ENCODE measurements at regions not wholly inside any gene's neighbourhood (a gene's known extent, or its start where the extent isn't known, plus 50 kb on each side); places are given as distances from the start of the nearest gene placed in this dataset.

GRCh38 chr9:117523531-117524153, 108.8 kb upstream of the ASTN2 start:
- no peaks in the 10 kb centered on the region for H3K27me3 Mint-ChIP-seq (ENCODE audit: insufficient read depth, low read depth, poor library complexity)
- no peak overlapping the region for H3K4me3 ChIP-seq
- H3K4me3 Mint-ChIP-seq, result no peak overlapping the region
- H3K27ac ChIP-seq (ENCODE audit: low read depth), result no peak overlapping the region
- peaks cover 5% of the 10 kb centered on the region for H3K9me3 Mint-ChIP-seq
- TF ChIP-seq JUNB (IDR thresholded peaks at IDR 0.05; ENCODE audit: unreplicated experiment) (no peak), ETS1 (IDR thresholded peaks at IDR 0.05) (no peak), ZNF331 (CRISPR knock-in tag; IDR thresholded peaks at IDR 0.05; ENCODE audit: low read depth) (no peak), ZNF462 (CRISPR knock-in tag; IDR thresholded peaks at IDR 0.05) (no peak), REST (IDR thresholded peaks at IDR 0.05; ENCODE audit: unreplicated experiment) (no peak), EZH2phosphoT487 (IDR thresholded peaks at IDR 0.05; ENCODE audit: unreplicated experiment) (no peak), ZNF114 (CRISPR knock-in tag; IDR thresholded peaks at IDR 0.05) (no peak), CTCF (conservative IDR thresholded peaks at IDR 0.05; ENCODE audit: low read depth in 2 of 2) (no peak), POLR2AphosphoS5 (IDR thresholded peaks at IDR 0.05; ENCODE audit: low read depth) (no peak), STAT1 (IDR thresholded peaks at IDR 0.05; ENCODE audit: unreplicated experiment) (no peak), CREB1 (CRISPR knock-in tag; IDR thresholded peaks at IDR 0.05; ENCODE audit: low read depth) (no peak)
- H3K36me3 Mint-ChIP-seq (ENCODE audit: low read depth), result 0 out of 3 replicates have a peak, but pooled peaks cover 2% of the 10 kb centered on the region
- no peaks in the 10 kb centered on the region for H3K4me1 Mint-ChIP-seq
- H3K4me1 ChIP-seq (ENCODE audit: insufficient read depth), result no peaks in the 10 kb centered on the region
- no peak for DNase-seq (ENCODE audit: low spot score)
- H3K4me2 ChIP-seq, result no peak overlapping the region
- no peaks in the 10 kb centered on the region for H3K27me3 ChIP-seq (ENCODE audit: insufficient read depth)
- no peaks in the 10 kb centered on the region for H3F3A ChIP-seq (replicated peaks; ENCODE audit: low read depth)
- no peak for ATAC-seq
- H3K36me3 ChIP-seq (ENCODE audit: insufficient read depth), result no peaks in the 10 kb centered on the region
- H4K20me1 ChIP-seq (replicated peaks; ENCODE audit: insufficient read depth), result no peaks in the 10 kb centered on the region
- no peaks in the 10 kb centered on the region for H3K79me2 ChIP-seq (replicated peaks; ENCODE audit: insufficient read depth)
- H3K9me2 ChIP-seq (ENCODE audit: insufficient read depth), result no peaks in the 10 kb centered on the region; the same call in 1 of the 2 replicates
- H3K27ac Mint-ChIP-seq, result peak overlapping the region; percentile 51
- 0 out of 2 replicates have a peak overlapping the region, but pooled peaks have one; percentile 9 for H2AFZ ChIP-seq
